B cell (primary cell): ENCODE measurements at regions not wholly inside any gene's neighbourhood (a gene's known extent, or its start where the extent isn't known, plus 50 kb on each side); places are given as distances from the start of the nearest gene placed in this dataset.

Experiments
- ATAC-seq: fragments of 200-7000 bp; cut with Tn5 transposase; one replicate; pipeline ENCODE4 v1.10.0; 2021; ENCODE audit warnings: low read depth, mild to moderate bottlenecking, moderate number of reproducible peaks, moderate library complexity
- CTCF ChIA-PET: fragments of 350-600 bp; sonication (Branson Sonifier 250); formaldehyde crosslinking; loops from one replicate; lab custom pipeline; 2021; ENCODE audit warnings: antibody characterized with exemption, inconsistent platforms; lab: Charles Lee
- POLR2A ChIA-PET: fragments of 350-600 bp; sonication (Branson Sonifier 250); formaldehyde crosslinking; loops from one replicate; lab custom pipeline; 2021; ENCODE audit warnings: antibody characterized with exemption; lab: Charles Lee
- DNase-seq: peaks from one replicate; pipeline ENCODE4 v3.0.0; 2013
- H2AFZ ChIP-seq: 2 replicates; pipeline ENCODE4 v1.6.1; 2012; ENCODE audit warnings: mild to moderate bottlenecking, low read depth, low read length; ENCODE audit not compliant: insufficient read depth, poor library complexity, severe bottlenecking
- H3K27ac ChIP-seq, 2 donors: 1 replicate in 1 of 2; 2 replicates in 1 of 2; pipeline ENCODE4 v1.5.1; 2012 to 2013; ENCODE audit warnings: low read length in 2 of 2, mild to moderate bottlenecking in 2 of 2, moderate library complexity in 1 of 2
- H3K27me3 ChIP-seq, 4 experiments: fragments of 200-600 bp in 1 of 4; sonication (generic) in 1 of 4; replicated peaks in 1 of 4; 1 replicate in 2 of 4; 2 replicates in 2 of 4; pipeline versions ENCODE4 v1.6.1 to v1.7.0; 2013 to 2016; ENCODE audit warnings: low read length in 3 of 4, mild to moderate bottlenecking in 2 of 4, mixed read lengths in 1 of 4, moderate library complexity in 1 of 4; ENCODE audit not compliant: insufficient read depth in 4 of 4, control insufficient read depth in 3 of 4; ENCODE audit errors: control extremely low read depth in 1 of 4
- H3K36me3 ChIP-seq, 2 experiments: replicated peaks in 1 of 2; 1 replicate in 1 of 2; 2 replicates in 1 of 2; pipeline versions ENCODE4 v1.6.1 to v1.7.1; 2013; ENCODE audit warnings: low read length in 1 of 2; ENCODE audit not compliant: insufficient read depth in 2 of 2, control insufficient read depth in 1 of 2; ENCODE audit errors: control extremely low read depth in 1 of 2, extremely low read depth in 1 of 2
- H3K4me1 ChIP-seq, 2 donors: fragments of 200-600 bp in 1 of 2; sonication (generic) in 1 of 2; 1 replicate in 1 of 2; 2 replicates in 1 of 2; pipeline versions ENCODE4 v1.5.1 to v1.6.1; 2013 to 2017; ENCODE audit warnings: low read length in 2 of 2; ENCODE audit not compliant: control insufficient read depth in 2 of 2, insufficient read depth in 2 of 2
- H3K4me2 ChIP-seq: replicated peaks from 2 replicates; pipeline ENCODE3; 2012; ENCODE audit warnings: mild to moderate bottlenecking, low read depth, low read length; ENCODE audit not compliant: poor library complexity, severe bottlenecking
- H3K4me3 ChIP-seq, 5 experiments: fragments of 200-600 bp in 1 of 5; sonication (generic) in 1 of 5; 1 replicate in 3 of 5; 2 replicates in 2 of 5; pipeline versions ENCODE4 v1.5.1 to v1.7.0; 2011 to 2016; ENCODE audit warnings: low read length in 4 of 5, mild to moderate bottlenecking in 4 of 5, low read depth in 2 of 5, control low read depth in 1 of 5, moderate library complexity in 1 of 5; ENCODE audit not compliant: insufficient read depth in 1 of 5; ENCODE audit errors: control extremely low read depth in 1 of 5, extremely low read depth in 1 of 5
- H3K79me2 ChIP-seq: fragments of 200-600 bp; sonication (generic); one replicate; pipeline ENCODE4 v1.6.0; 2016; ENCODE audit warnings: low read length; ENCODE audit not compliant: control insufficient read depth, insufficient read depth
- H3K9ac ChIP-seq: fragments of 200-600 bp; sonication (generic); 2 replicates; pipeline ENCODE4 v1.6.1; 2017; ENCODE audit warnings: mild to moderate bottlenecking, low read length, moderate library complexity
- H3K9me3 ChIP-seq, 3 donors: one replicate each; pipeline versions ENCODE4 v1.6.1 to v1.7.1; 2013; ENCODE audit warnings: low read length in 2 of 3; ENCODE audit not compliant: control insufficient read depth in 2 of 3, insufficient read depth in 1 of 3; ENCODE audit errors: control extremely low read depth in 1 of 3
- H4K20me1 ChIP-seq: 2 replicates; pipeline ENCODE4 v1.6.0; 2012; ENCODE audit warnings: mild to moderate bottlenecking, low read length; ENCODE audit not compliant: insufficient read depth, control insufficient read depth, poor library complexity, severe bottlenecking
- H3K27ac Mint-ChIP-seq: one replicate; pipeline ENCODE4 v1.8.0; 2021; ENCODE audit warnings: mixed read lengths
- H3K27me3 Mint-ChIP-seq: one replicate; pipeline ENCODE4 v1.8.0; 2021; ENCODE audit warnings: mixed read lengths
- H3K4me1 Mint-ChIP-seq: one replicate; pipeline ENCODE4 v1.8.0; 2021; ENCODE audit warnings: mixed read lengths
- H3K4me3 Mint-ChIP-seq: one replicate; pipeline ENCODE4 v1.8.0; 2021; ENCODE audit warnings: mixed read lengths
- H3K9me3 Mint-ChIP-seq: one replicate; pipeline ENCODE4 v1.8.0; 2022; ENCODE audit warnings: mixed read lengths; ENCODE audit not compliant: insufficient read depth
- EZH2 ChIP-seq: IDR thresholded peaks from 2 replicates; pipeline ENCODE4 v1.6.1; 2012; ENCODE audit warnings: borderline replicate concordance, low read depth, mild to moderate bottlenecking, moderate library complexity, low read length; ENCODE audit not compliant: insufficient read depth, poor library complexity, severe bottlenecking
- WGBS: methylation state at CpG from one replicate; pipeline ENCODE4 v1.1.5; 2013; ENCODE audit warnings: missing lambda C conversion rate; ENCODE audit not compliant: insufficient coverage; 5-methylcytosine and 5-hydroxymethylcytosine counted together
- intact Hi-C: fragments of 100-400 bp; cut with micrococcal nuclease; formaldehyde crosslinking; loops from one replicate; pipeline ENCODE4 v1.10.0; 2022
- TF ChIP-seq, protein P1 (sequence below): fragments of 200-600 bp; IDR thresholded peaks from one replicate; pipeline ENCODE4 v1.8.0; 2022; ENCODE audit warnings: antibody characterized with exemption, mild to moderate bottlenecking

DNA sequence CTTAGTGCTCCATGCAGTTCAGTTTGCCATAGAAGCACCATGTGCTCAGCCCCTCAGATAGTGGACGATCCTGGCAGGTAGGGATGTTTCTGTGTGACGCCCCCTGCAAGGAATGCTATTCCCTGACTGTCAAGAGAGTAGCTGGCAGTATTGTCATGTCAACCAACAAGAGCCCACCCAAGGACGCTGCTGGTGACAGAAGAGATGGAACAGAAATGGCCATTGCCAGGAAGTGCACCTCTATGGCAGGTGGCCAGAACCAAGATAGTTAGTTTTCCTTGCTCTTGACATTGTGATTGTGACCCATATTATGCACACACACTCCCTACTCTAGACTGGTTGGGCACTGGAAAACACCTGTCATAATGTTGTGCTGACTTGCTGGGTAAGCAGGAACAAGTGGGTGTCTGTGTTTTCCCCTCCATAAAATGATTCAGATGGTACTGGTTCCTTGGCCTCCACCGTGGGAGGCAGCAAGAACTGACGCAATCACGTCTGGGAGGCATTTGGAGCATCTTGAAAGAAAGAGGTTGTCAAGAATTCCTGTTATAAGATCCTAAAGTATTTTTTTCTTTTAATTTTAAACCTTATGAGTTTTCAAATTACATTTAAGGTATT is 507.9 kb downstream of the MID1IP1 start:
- ATAC-seq (no peak), DNase-seq (no peak)

DNA sequence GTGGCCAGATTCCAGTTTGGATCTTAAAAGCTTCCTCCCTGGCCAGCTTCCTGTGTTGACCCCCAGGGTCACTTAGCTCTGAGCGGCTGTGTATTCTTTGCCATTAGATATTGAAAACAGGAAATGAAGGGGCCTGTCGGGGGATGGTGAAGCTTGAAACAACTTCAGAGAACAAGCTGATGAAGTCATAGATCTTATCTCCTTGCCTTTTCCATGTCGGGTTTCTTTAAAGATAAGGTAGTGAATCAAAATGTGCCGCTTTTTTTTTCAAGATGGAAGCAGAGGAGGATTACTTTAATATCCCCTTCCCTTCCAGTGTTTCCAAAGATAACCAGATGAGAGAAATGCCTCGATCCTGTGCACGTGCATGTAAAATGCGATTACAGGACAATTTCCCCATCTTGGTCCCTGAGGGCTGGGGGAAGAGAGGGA is 508.5 kb downstream of the MID1IP1 start:
- TF ChIP-seq, protein P1, sequence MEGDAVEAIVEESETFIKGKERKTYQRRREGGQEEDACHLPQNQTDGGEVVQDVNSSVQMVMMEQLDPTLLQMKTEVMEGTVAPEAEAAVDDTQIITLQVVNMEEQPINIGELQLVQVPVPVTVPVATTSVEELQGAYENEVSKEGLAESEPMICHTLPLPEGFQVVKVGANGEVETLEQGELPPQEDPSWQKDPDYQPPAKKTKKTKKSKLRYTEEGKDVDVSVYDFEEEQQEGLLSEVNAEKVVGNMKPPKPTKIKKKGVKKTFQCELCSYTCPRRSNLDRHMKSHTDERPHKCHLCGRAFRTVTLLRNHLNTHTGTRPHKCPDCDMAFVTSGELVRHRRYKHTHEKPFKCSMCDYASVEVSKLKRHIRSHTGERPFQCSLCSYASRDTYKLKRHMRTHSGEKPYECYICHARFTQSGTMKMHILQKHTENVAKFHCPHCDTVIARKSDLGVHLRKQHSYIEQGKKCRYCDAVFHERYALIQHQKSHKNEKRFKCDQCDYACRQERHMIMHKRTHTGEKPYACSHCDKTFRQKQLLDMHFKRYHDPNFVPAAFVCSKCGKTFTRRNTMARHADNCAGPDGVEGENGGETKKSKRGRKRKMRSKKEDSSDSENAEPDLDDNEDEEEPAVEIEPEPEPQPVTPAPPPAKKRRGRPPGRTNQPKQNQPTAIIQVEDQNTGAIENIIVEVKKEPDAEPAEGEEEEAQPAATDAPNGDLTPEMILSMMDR = no peak
- no peak for TF ChIP-seq EZH2
- POLR2A ChIA-PET = no interaction called here
- peak overlapping the region; percentile 26 for H3K4me3 Mint-ChIP-seq
- Histone ChIP-seq H4K20me1 (no peaks in the 10 kb centered on the region), H3K27ac (peak overlapping the region; percentile 3 to 39), H3K9ac (no peak overlapping the region), H3K4me2 (peak overlapping the region; percentile 19), H3K4me1 (peaks cover 34 to 37% of the 10 kb centered on the region in 2 donors), H3K36me3 (no peaks in the 10 kb centered on the region), H3K4me3 (no peak overlapping the region), H3K79me2 (no peaks in the 10 kb centered on the region), H3K9me3 (no peaks in the 10 kb centered on the region), H3K27me3 (no peaks in the 10 kb centered on the region), H2AFZ (peak overlapping the region; percentile 26)
- ATAC-seq (no peak), DNase-seq (no peak)
- WGBS = 60% methylated on average over 2 of the region's 7 CpGs
- no peaks in the 10 kb centered on the region for H3K9me3 Mint-ChIP-seq
- H3K27me3 Mint-ChIP-seq = peaks cover 4% of the 10 kb centered on the region
- intact Hi-C loops = no loop called here
- peak overlapping the region; percentile 60 for H3K27ac Mint-ChIP-seq
- CTCF ChIA-PET = no interaction called here
- peaks cover 27% of the 10 kb centered on the region for H3K4me1 Mint-ChIP-seq

More for the DNA sequence above, 507.9 kb downstream of the MID1IP1 start:
- H3K27me3 ChIP-seq = no peaks in the 10 kb centered on the region
- H3K4me3 Mint-ChIP-seq = no peak overlapping the region
- H3K4me3 ChIP-seq = no peak overlapping the region
- peaks cover 34 to 37% of the 10 kb centered on the region in 2 donors for H3K4me1 ChIP-seq
- H3K27ac ChIP-seq = peak overlapping the region in 1 of 2 donors; percentile 12
- no peaks in the 10 kb centered on the region for H3K36me3 ChIP-seq
- peak overlapping the region; percentile 19 for H3K4me2 ChIP-seq
- CTCF ChIA-PET = no interaction called here
- no peaks in the 10 kb centered on the region for H3K79me2 ChIP-seq
- no CpG with 5 or more reads among the region's 6 CpGs for WGBS
- no peaks in the 10 kb centered on the region for H3K9me3 Mint-ChIP-seq
- H2AFZ ChIP-seq = peak overlapping the region; percentile 26
- H3K9ac ChIP-seq = no peak overlapping the region
- peaks cover 27% of the 10 kb centered on the region for H3K4me1 Mint-ChIP-seq
- peak overlapping the region; percentile 72 for H3K27ac Mint-ChIP-seq
- H4K20me1 ChIP-seq = no peaks in the 10 kb centered on the region
- TF ChIP-seq, protein P1 = no peak
- no peak for TF ChIP-seq EZH2
- intact Hi-C loops = no loop called here
- peaks cover 4% of the 10 kb centered on the region for H3K27me3 Mint-ChIP-seq
- POLR2A ChIA-PET = no interaction called here
- H3K9me3 ChIP-seq = no peaks in the 10 kb centered on the region
